HFFc6 (cell line): ENCODE measurements at regions not wholly inside any gene's neighbourhood (a gene's known extent, or its start where the extent isn't known, plus 50 kb on each side); places are given as distances from the start of the nearest gene placed in this dataset.
"Not testable (repeated sequence)": the region's sequence is repeated elsewhere in the genome, so short reads cannot be mapped to it uniquely, and the experiment has no call there.

Experiments used
- DNase-seq: peaks from one replicate; pipeline ENCODE4 v3.0.0-alpha.2; 2018
- H3K27ac Mint-ChIP-seq: 2 replicates; pipeline ENCODE4 v1.8.0; 2020; ENCODE audit warnings: mild to moderate bottlenecking, mixed read lengths
- H3K27me3 Mint-ChIP-seq: 2 replicates; pipeline ENCODE4 v1.8.0; 2021; ENCODE audit warnings: mild to moderate bottlenecking, moderate library complexity, mixed read lengths; ENCODE audit not compliant: insufficient read depth
- H3K36me3 Mint-ChIP-seq: 2 replicates; pipeline ENCODE4 v1.8.0; 2021; ENCODE audit warnings: low read depth, mixed read lengths
- H3K4me1 Mint-ChIP-seq: 2 replicates; pipeline ENCODE4 v1.8.0; 2020; ENCODE audit warnings: low read depth, mixed read lengths
- H3K4me3 Mint-ChIP-seq: 2 replicates; pipeline ENCODE4 v1.8.0; 2020; ENCODE audit warnings: mild to moderate bottlenecking, moderate library complexity, mixed read lengths
- H3K9me3 Mint-ChIP-seq: 2 replicates; pipeline ENCODE4 v1.8.0; 2020; ENCODE audit warnings: mild to moderate bottlenecking, mixed read lengths
- CTCF ChIP-seq: fragments of 200-600 bp; sonication (generic); IDR thresholded peaks from 2 replicates; pipeline ENCODE4 v1.5.0; 2021; ENCODE audit warnings: antibody characterized with exemption, mild to moderate bottlenecking

- no peak for DNase-seq
- H3K27ac Mint-ChIP-seq: no peak overlapping the region
- TF ChIP-seq CTCF: no peak
- no peak overlapping the region for H3K4me3 Mint-ChIP-seq
- H3K36me3 Mint-ChIP-seq: no peaks in the 10 kb centered on the region
- H3K27me3 Mint-ChIP-seq: no peaks in the 10 kb centered on the region
- no peaks in the 10 kb centered on the region for H3K9me3 Mint-ChIP-seq
- peaks cover 10% of the 10 kb centered on the region for H3K4me1 Mint-ChIP-seq
Observed at GRCh38 chr7:106744563-106745091, 83.7 kb upstream of the CCDC71L start.

- not testable (repeated sequence) for DNase-seq, H3K9me3 Mint-ChIP-seq, H3K4me3 Mint-ChIP-seq, H3K27ac Mint-ChIP-seq, H3K27me3 Mint-ChIP-seq, H3K36me3 Mint-ChIP-seq
- peaks cover 10% of the 10 kb centered on the region for H3K4me1 Mint-ChIP-seq
Observed at GRCh38 chr7:106747301-106747700, 86.3 kb upstream of the CCDC71L start.

GRCh38 chr7:106747804-106748203 lies 86.8 kb upstream of the CCDC71L start:
- Mint-ChIP-seq H3K27me3 (peaks cover 2% of the 10 kb centered on the region; the same call in 1 of the 2 replicates), H3K27ac (no peak overlapping the region), H3K9me3 (no peaks in the 10 kb centered on the region), H3K4me1 (peaks cover 10% of the 10 kb centered on the region), H3K4me3 (no peak overlapping the region), H3K36me3 (no peaks in the 10 kb centered on the region; the same call in 1 of the 2 replicates)
- DNase-seq: no peak
- TF ChIP-seq CTCF: no peak

- Mint-ChIP-seq H3K36me3 (peaks cover 3% of the 10 kb centered on the region), H3K27ac (no peak overlapping the region), H3K9me3 (no peaks in the 10 kb centered on the region), H3K4me3 (no peak overlapping the region), H3K27me3 (peaks cover 2% of the 10 kb centered on the region), H3K4me1 (peaks cover 10% of the 10 kb centered on the region)
- TF ChIP-seq CTCF: no peak
- DNase-seq: no peak
Observed at GRCh38 chr7:106749165-106749564, 88.2 kb upstream of the CCDC71L start.

- no peak for TF ChIP-seq CTCF
- peaks cover 6% of the 10 kb centered on the region for H3K36me3 Mint-ChIP-seq
- peaks cover 2% of the 10 kb centered on the region for H3K27me3 Mint-ChIP-seq
- H3K9me3 Mint-ChIP-seq: no peaks in the 10 kb centered on the region
- H3K4me3 Mint-ChIP-seq: no peak overlapping the region
- no peak overlapping the region for H3K27ac Mint-ChIP-seq
- DNase-seq: no peak
- no peaks in the 10 kb centered on the region for H3K4me1 Mint-ChIP-seq
Observed at GRCh38 chr7:106750773-106751172, 89.8 kb upstream of the CCDC71L start.

- H3K27ac Mint-ChIP-seq: no peak overlapping the region
Observed at GRCh38 chr7:106752367-106752766, 91.4 kb upstream of the CCDC71L start.

GRCh38 chr7:106755024-106755423 lies 94.1 kb upstream of the CCDC71L start:
- H3K27ac Mint-ChIP-seq, H3K27me3 Mint-ChIP-seq, H3K4me1 Mint-ChIP-seq, DNase-seq, H3K9me3 Mint-ChIP-seq, H3K4me3 Mint-ChIP-seq: not testable (repeated sequence)
- peaks cover 17% of the 10 kb centered on the region for H3K36me3 Mint-ChIP-seq

More at GRCh38 chr7:106752367-106752766, 91.4 kb upstream of the CCDC71L start:
- TF ChIP-seq CTCF: no peak
- Mint-ChIP-seq H3K36me3 (peaks cover 17% of the 10 kb centered on the region), H3K27me3 (peaks cover 2% of the 10 kb centered on the region), H3K4me1 (no peaks in the 10 kb centered on the region), H3K4me3 (no peak overlapping the region; the same call in 1 of the 2 replicates), H3K9me3 (no peaks in the 10 kb centered on the region)
- DNase-seq: no peak
